GM12878 (cell line): ENCODE measurements at regions not wholly inside any gene's neighbourhood (a gene's known extent, or its start where the extent isn't known, plus 50 kb on each side); places are given as distances from the start of the nearest gene placed in this dataset.

Experiments
- ATAC-seq: fragments of 200-7000 bp; cut with Tn5 transposase; 3 replicates; pipeline ENCODE4 v1.9.1; 2020; ENCODE audit warnings: mild to moderate bottlenecking, moderate library complexity
- BruUV-seq: library from RNA; stranded (reverse); fragments of 400-500 nt; replicated peaks from 2 replicates; lab custom pipeline; 2021; lab: Mats Ljungman, UMichigan
- CTCF ChIA-PET: fragments of 300-600 bp; sonication (Branson Sonifier 250); formaldehyde crosslinking; extraction: SDS; loops from one replicate; lab custom pipeline; 2021; ENCODE audit warnings: inconsistent platforms; lab: Yijun Ruan, JAX
- POLR2A ChIA-PET: fragments of 350-600 bp; formaldehyde crosslinking; extraction: SDS; loops from one replicate; lab custom pipeline; 2021; ENCODE audit warnings: inconsistent platforms; lab: Charles Lee
- RAD21 ChIA-PET: fragments of 300-600 bp; sonication (Branson Sonifier 250); formaldehyde crosslinking; loops from one replicate; lab custom pipeline; 2023; ENCODE audit warnings: antibody characterized with exemption; ENCODE audit not compliant: unreplicated experiment; lab: Charles Lee
- SMC1A ChIA-PET: fragments of 300-600 bp; sonication (Branson Sonifier 250); formaldehyde crosslinking; loops from one replicate; lab custom pipeline; 2023; ENCODE audit not compliant: unreplicated experiment, uncharacterized antibody; lab: Charles Lee
- DNase-seq: peaks from one replicate; pipeline ENCODE4 v3.0.0-alpha.2; 2011; ENCODE audit warnings: low read depth, low spot score
- FAIRE-seq: peaks from 3 replicates; lab custom pipeline; 2011; peaks lifted over from hg19 to GRCh38; lab: Jason Lieb, UNC
- H2AFZ ChIP-seq: 2 replicates; pipeline ENCODE4 v1.6.0; 2011; ENCODE audit warnings: low read depth, low read length, control low read depth; ENCODE audit not compliant: control insufficient read depth
- H3K27ac ChIP-seq: 2 replicates; pipeline ENCODE4 v1.5.1; 2011; ENCODE audit warnings: control low read depth; ENCODE audit not compliant: control insufficient read depth, insufficient read depth
- H3K27me3 ChIP-seq, 2 experiments: replicated peaks in 1 of 2; 2 replicates each; pipeline versions ENCODE4 v1.6.0 to v1.6.1; 2011; ENCODE audit warnings: low read length in 1 of 2; ENCODE audit not compliant: control insufficient read depth in 2 of 2, insufficient read depth in 2 of 2
- H3K36me3 ChIP-seq, 2 experiments: 2 replicates each; pipeline ENCODE4 v1.5.1; 2011; ENCODE audit warnings: low read length in 1 of 2; ENCODE audit not compliant: control insufficient read depth in 2 of 2, insufficient read depth in 2 of 2
- H3K4me1 ChIP-seq: 2 replicates; pipeline ENCODE4 v1.6.1; 2011; ENCODE audit warnings: mild to moderate bottlenecking, low read length, moderate library complexity, mixed read lengths; ENCODE audit not compliant: control insufficient read depth, insufficient read depth
- H3K4me2 ChIP-seq: 2 replicates; pipeline ENCODE4 v1.6.0; 2011; ENCODE audit warnings: control low read depth; ENCODE audit not compliant: control insufficient read depth, insufficient read depth
- H3K4me3 ChIP-seq: fragments of 200-600 bp; sonication (generic); 2 replicates; pipeline ENCODE4 v1.5.1; 2016
- H3K79me2 ChIP-seq: 2 replicates; pipeline ENCODE4 v1.6.0; 2011; ENCODE audit warnings: low read length; ENCODE audit not compliant: control insufficient read depth, insufficient read depth
- H3K9ac ChIP-seq: 2 replicates; pipeline ENCODE4 v1.8.0; 2011; ENCODE audit warnings: low read length, control low read depth, mixed read lengths; ENCODE audit not compliant: control insufficient read depth, insufficient read depth
- H3K9me3 ChIP-seq: replicated peaks from 3 replicates; pipeline ENCODE4 v1.5.1; 2011; ENCODE audit warnings: mild to moderate bottlenecking, low read length; ENCODE audit not compliant: control insufficient read depth, insufficient read depth
- H4K20me1 ChIP-seq: 2 replicates; pipeline ENCODE4 v1.6.0; 2011; ENCODE audit not compliant: control insufficient read depth, insufficient read depth
- ASH2L ChIP-seq: fragments of 300-600, 200-600 bp; sonication (generic); IDR thresholded peaks from 2 replicates; pipeline ENCODE4 v1.6.1; 2017; ENCODE audit warnings: low read depth, mild to moderate bottlenecking, borderline replicate concordance
- CREM ChIP-seq: IDR thresholded peaks from 2 replicates; pipeline ENCODE4 v1.6.1; 2014; ENCODE audit warnings: antibody characterized with exemption, low read depth
- DPF2 ChIP-seq: fragments of 450-650 bp; IDR thresholded peaks from 2 replicates; pipeline ENCODE4 v1.6.1; 2017; ENCODE audit warnings: mild to moderate bottlenecking
- EED ChIP-seq: sonication (generic); IDR thresholded peaks from 2 replicates; pipeline ENCODE4 v1.6.1; 2016; ENCODE audit warnings: antibody characterized with exemption, low read depth
- FOS ChIP-seq: IDR thresholded peaks from 3 replicates; pipeline ENCODE4 v1.6.1; 2011; ENCODE audit warnings: borderline replicate concordance; ENCODE audit not compliant: insufficient read length; ENCODE audit errors: extremely low read depth
- HDGF ChIP-seq: fragments of 450-650 bp; IDR thresholded peaks from 2 replicates; pipeline ENCODE4 v1.6.1; 2016; ENCODE audit warnings: antibody characterized with exemption
- JUND ChIP-seq: IDR thresholded peaks from 2 replicates; pipeline ENCODE4 v1.6.1; 2012; ENCODE audit warnings: low read depth, mild to moderate bottlenecking, low read length, improper control_type of control experiment, moderate library complexity
- LARP7 ChIP-seq: fragments of 450-650 bp; IDR thresholded peaks from 2 replicates; pipeline ENCODE4 v1.6.1; 2017; ENCODE audit warnings: mild to moderate bottlenecking
- MEF2A ChIP-seq: IDR thresholded peaks from 2 replicates; pipeline ENCODE4 v1.6.1; 2011; ENCODE audit warnings: low read depth, mild to moderate bottlenecking, low read length, moderate library complexity; ENCODE audit not compliant: insufficient read depth
- NFYB ChIP-seq: IDR thresholded peaks from 2 replicates; pipeline ENCODE4 v1.6.1; 2011; ENCODE audit warnings: low read depth, mild to moderate bottlenecking, low read length, improper control_type of control experiment, moderate library complexity; ENCODE audit not compliant: insufficient read depth
- NR2F1 ChIP-seq: fragments of 450-650 bp; conservative IDR thresholded peaks from 2 replicates; pipeline ENCODE4 v1.6.1; 2017; ENCODE audit warnings: mild to moderate bottlenecking
- PBX3 ChIP-seq: IDR thresholded peaks from 2 replicates; pipeline ENCODE4 v1.6.1; 2011; ENCODE audit warnings: mild to moderate bottlenecking, low read depth, low read length, moderate library complexity; ENCODE audit not compliant: insufficient replicate concordance
- POLR2AphosphoS2 ChIP-seq: IDR thresholded peaks from 2 replicates; pipeline ENCODE4 v1.6.1; 2011; ENCODE audit warnings: low read depth, mild to moderate bottlenecking, low read length, improper control_type of control experiment, moderate library complexity
- RCOR1 ChIP-seq: conservative IDR thresholded peaks from 2 replicates; pipeline ENCODE4 v1.6.1; 2012; ENCODE audit warnings: low read depth, low read length, improper control_type of control experiment
- SMC3 ChIP-seq: IDR thresholded peaks from 2 replicates; pipeline ENCODE4 v1.6.1; 2011; ENCODE audit warnings: low read length, improper control_type of control experiment, borderline replicate concordance
- SREBF1 ChIP-seq: IDR thresholded peaks from 2 replicates; pipeline ENCODE4 v1.6.1; 2012; ENCODE audit warnings: mild to moderate bottlenecking, low read length
- WRNIP1 ChIP-seq: IDR thresholded peaks from 2 replicates; pipeline ENCODE4 v1.6.1; 2011; ENCODE audit warnings: low read depth, low read length, improper control_type of control experiment, borderline replicate concordance
- WGBS: methylation state at CpG from one replicate; pipeline ENCODE4 v1.1.6; 2016; ENCODE audit warnings: low lambda C conversion rate; ENCODE audit not compliant: insufficient replicate concordance, insufficient coverage; ENCODE audit errors: missing lambda C conversion rate; 5-methylcytosine and 5-hydroxymethylcytosine counted together
- in situ Hi-C: fragments of 300-500 bp; cut with MboI; formaldehyde crosslinking; loops from 9 replicates; pipeline ENCODE4 v1.14.3; 2018; ENCODE audit warnings: mixed read lengths
- intact Hi-C: fragments of 100-400 bp; cut with micrococcal nuclease; formaldehyde crosslinking; loops from one replicate; pipeline ENCODE4 v1.14.2; 2022; ENCODE audit not compliant: unreplicated experiment

GRCh38 chr1:14017531-14017961, 317.6 kb downstream of the PRDM2 start:
- H2AFZ ChIP-seq, result no peak overlapping the region
- no peaks in the 10 kb centered on the region for H3K9me3 ChIP-seq
- CTCF ChIA-PET, result no interaction called here
- no peaks in the 10 kb centered on the region for H3K36me3 ChIP-seq
- H3K79me2 ChIP-seq, result no peaks in the 10 kb centered on the region
- in situ Hi-C loops, result no loop called here
- no peaks in the 10 kb centered on the region for H3K27me3 ChIP-seq
- H3K27ac ChIP-seq, result no peak overlapping the region
- no peak overlapping the region for H3K9ac ChIP-seq
- SMC1A ChIA-PET, result no interaction called here
- WGBS, result 41% methylated on average over 7 of the region's 7 CpGs
- no peak overlapping the region for H3K4me2 ChIP-seq
- no peaks in the 10 kb centered on the region for H4K20me1 ChIP-seq
- POLR2A ChIA-PET, result no interaction called here
- no TSS peak for BruUV-seq
- TF ChIP-seq FOS (no peak), POLR2AphosphoS2 (no peak), RCOR1 (no peak), WRNIP1 (no peak), HDGF (no peak), PBX3 (no peak), NFYB (no peak), MEF2A (no peak), NR2F1 (no peak), JUND (no peak), ASH2L (no peak), EED (no peak), SMC3 (no peak), LARP7 (no peak), DPF2 (no peak), CREM (no peak), SREBF1 (no peak)
- TF ChIP-seq, all 136 proteins: peak for 0
- FAIRE-seq, result no peak
- no peak for DNase-seq
- intact Hi-C loops, result no loop called here
- no peaks in the 10 kb centered on the region for H3K4me1 ChIP-seq
- RAD21 ChIA-PET, result no interaction called here
- ATAC-seq, result no peak
- no peak overlapping the region for H3K4me3 ChIP-seq
